ENCODE measurements at regions not wholly inside any gene's neighbourhood (a gene's known extent, or its start where the extent isn't known, plus 50 kb on each side); places are given as distances from the start of the nearest gene placed in this dataset.

DNA sequence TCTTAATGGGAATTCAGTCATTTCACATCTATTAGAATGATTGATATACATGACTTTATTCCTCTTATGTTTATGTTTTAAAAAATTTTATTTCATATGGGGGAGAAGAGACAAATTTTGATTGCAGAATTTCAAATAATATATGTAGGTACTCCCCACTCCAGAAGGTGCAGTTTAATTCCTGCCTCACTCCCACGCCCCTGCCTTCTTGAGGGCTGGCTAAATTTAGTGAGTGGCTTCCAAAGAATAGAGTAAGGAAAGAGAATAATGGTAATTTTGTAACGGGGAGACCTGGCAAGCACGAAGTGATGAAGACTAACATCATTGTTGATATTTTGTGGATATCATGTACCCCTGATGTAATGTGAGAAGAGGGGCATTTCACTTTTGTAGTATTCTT is 94.7 kb upstream of the FAM78B start:
- TF ChIP-seq BHLHE40 (IDR thresholded peaks at IDR 0.05; ENCODE audit: borderline replicate concordance) (no peak), SP1 (IDR thresholded peaks at IDR 0.05) (no peak), LEF1 (IDR thresholded peaks at IDR 0.05; ENCODE audit: borderline replicate concordance) (no peak), FOXK2 (IDR thresholded peaks at IDR 0.05) (no peak), ELF4 (IDR thresholded peaks at IDR 0.05) (no peak), FOXM1 (IDR thresholded peaks at IDR 0.05; ENCODE audit: borderline replicate concordance) (no peak), SUZ12 (IDR thresholded peaks at IDR 0.05) (no peak), FOXA1 (IDR thresholded peaks at IDR 0.05) (no peak), NFRKB (IDR thresholded peaks at IDR 0.05) (no peak), ARNT (IDR thresholded peaks at IDR 0.05) (no peak), CTBP1 (IDR thresholded peaks at IDR 0.05; ENCODE audit: borderline replicate concordance) (no peak), ZNF384 (IDR thresholded peaks at IDR 0.05) (no peak), HDGF (IDR thresholded peaks at IDR 0.05; ENCODE audit: borderline replicate concordance) (no peak)
- TF ChIP-seq, protein P1, sequence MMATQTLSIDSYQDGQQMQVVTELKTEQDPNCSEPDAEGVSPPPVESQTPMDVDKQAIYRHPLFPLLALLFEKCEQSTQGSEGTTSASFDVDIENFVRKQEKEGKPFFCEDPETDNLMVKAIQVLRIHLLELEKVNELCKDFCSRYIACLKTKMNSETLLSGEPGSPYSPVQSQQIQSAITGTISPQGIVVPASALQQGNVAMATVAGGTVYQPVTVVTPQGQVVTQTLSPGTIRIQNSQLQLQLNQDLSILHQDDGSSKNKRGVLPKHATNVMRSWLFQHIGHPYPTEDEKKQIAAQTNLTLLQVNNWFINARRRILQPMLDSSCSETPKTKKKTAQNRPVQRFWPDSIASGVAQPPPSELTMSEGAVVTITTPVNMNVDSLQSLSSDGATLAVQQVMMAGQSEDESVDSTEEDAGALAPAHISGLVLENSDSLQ (IDR thresholded peaks at IDR 0.05), result no peak
